T-helper 2 cell treated with Interferon-gamma antibody and Interleukin-4, amounts not matched to agents 5 μg/mL and 100 μg/mL, for 36 hours (primary cell): ENCODE measurements at regions not wholly inside any gene's neighbourhood (a gene's known extent, or its start where the extent isn't known, plus 50 kb on each side); places are given as distances from the start of the nearest gene placed in this dataset.

Source experiments
- DNase-seq: peaks from one replicate; pipeline ENCODE4 v3.0.0; 2021; ENCODE audit warnings: low spot score
- H3K27ac Mint-ChIP-seq: one replicate; pipeline ENCODE4 v1.8.0; 2021; ENCODE audit warnings: mild to moderate bottlenecking, mixed read lengths
- H3K27me3 Mint-ChIP-seq: one replicate; pipeline ENCODE4 v1.8.0; 2021; ENCODE audit warnings: low read depth, mixed read lengths
- H3K36me3 Mint-ChIP-seq: one replicate; pipeline ENCODE4 v1.8.0; 2021; ENCODE audit warnings: low read depth, mixed read lengths
- H3K4me1 Mint-ChIP-seq: one replicate; pipeline ENCODE4 v1.8.0; 2021; ENCODE audit warnings: low read depth, mixed read lengths
- H3K4me3 Mint-ChIP-seq: one replicate; pipeline ENCODE4 v1.8.0; 2022; ENCODE audit warnings: mild to moderate bottlenecking, moderate library complexity, mixed read lengths
- H3K9me3 Mint-ChIP-seq: one replicate; pipeline ENCODE4 v1.8.0; 2021; ENCODE audit warnings: mixed read lengths

DNA sequence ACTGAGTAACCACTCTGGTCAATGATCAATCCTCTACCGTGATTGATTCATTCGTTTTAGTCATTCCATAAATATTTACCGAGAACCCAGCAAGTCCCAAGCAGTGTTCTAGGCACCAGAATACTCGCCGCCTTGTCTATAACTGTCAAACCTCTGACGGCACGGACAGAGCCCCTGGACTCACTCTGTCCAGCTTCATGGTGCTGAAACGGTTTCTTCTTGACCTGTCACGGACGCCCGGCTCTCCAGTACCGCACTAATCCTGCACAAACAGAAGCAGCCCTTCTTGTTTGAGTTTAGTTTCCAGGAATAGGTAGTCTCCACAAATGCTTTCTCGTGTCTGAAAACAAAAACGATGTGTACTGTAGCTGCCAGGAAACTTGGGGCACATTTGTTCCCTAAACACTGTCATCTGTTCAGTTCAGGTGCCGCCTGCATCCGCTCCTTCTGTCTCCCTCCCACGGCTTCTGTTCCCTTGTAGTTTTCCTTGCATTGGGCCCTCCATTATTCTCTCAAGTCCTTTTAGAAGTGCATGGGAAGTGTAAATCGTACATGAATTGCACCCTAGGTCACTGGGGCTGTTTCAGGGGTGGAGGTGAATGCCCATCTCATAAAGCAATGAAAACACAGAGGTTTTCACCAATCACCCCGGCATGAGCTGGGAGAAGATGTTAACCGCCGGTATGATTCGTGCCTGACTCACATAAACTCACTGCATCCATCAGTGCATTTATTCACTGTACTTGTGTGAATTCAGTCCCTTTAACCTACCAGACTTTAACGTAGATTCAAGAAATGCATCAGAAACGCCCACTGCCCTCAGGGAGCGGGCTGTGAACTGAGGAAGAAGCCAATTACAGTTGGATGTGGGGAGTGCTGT lies 209.3 kb upstream of the CDH4 start:
- peaks cover 5% of the 10 kb centered on the region for H3K9me3 Mint-ChIP-seq
- no peaks in the 10 kb centered on the region for H3K36me3 Mint-ChIP-seq
- H3K27ac Mint-ChIP-seq: no peak overlapping the region
- H3K4me3 Mint-ChIP-seq: no peak overlapping the region
- H3K27me3 Mint-ChIP-seq: no peaks in the 10 kb centered on the region
- DNase-seq: no peak
- no peaks in the 10 kb centered on the region for H3K4me1 Mint-ChIP-seq

GRCh38 chr20:61043681-61044080 lies 208.4 kb upstream of the CDH4 start:
- no peaks in the 10 kb centered on the region for H3K36me3 Mint-ChIP-seq
- DNase-seq: no peak
- no peaks in the 10 kb centered on the region for H3K4me1 Mint-ChIP-seq
- H3K4me3 Mint-ChIP-seq: no peak overlapping the region
- H3K27ac Mint-ChIP-seq: no peak overlapping the region
- H3K9me3 Mint-ChIP-seq: peaks cover 5% of the 10 kb centered on the region
- no peaks in the 10 kb centered on the region for H3K27me3 Mint-ChIP-seq

DNA sequence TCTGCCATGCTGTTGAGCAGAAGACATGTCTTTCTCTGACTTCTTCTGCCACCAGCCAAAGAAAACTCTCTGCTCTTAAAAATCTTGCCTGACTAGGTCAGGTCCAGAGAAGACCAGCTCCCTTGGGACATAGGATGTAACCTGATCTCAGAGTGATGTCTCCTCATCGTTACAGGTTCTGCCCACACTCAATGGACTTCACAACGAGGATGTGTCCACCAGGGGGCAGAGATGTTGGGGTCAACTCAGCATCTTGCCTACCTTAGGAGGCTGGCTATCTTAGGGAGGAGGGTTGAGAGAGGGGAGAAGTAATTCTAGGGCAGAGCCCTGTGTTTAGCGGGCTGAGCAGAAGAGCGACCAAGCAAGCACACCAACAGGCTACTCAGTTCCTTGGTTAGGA lies 207.6 kb upstream of the CDH4 start:
- H3K27me3 Mint-ChIP-seq: no peaks in the 10 kb centered on the region
- H3K27ac Mint-ChIP-seq: no peak overlapping the region
- H3K9me3 Mint-ChIP-seq: peaks cover 5% of the 10 kb centered on the region
- H3K4me3 Mint-ChIP-seq: no peak overlapping the region
- no peaks in the 10 kb centered on the region for H3K36me3 Mint-ChIP-seq
- no peak for DNase-seq
- no peaks in the 10 kb centered on the region for H3K4me1 Mint-ChIP-seq

GRCh38 chr20:61045091-61045490 lies 207.0 kb upstream of the CDH4 start:
- H3K27ac Mint-ChIP-seq: no peak overlapping the region
- H3K9me3 Mint-ChIP-seq: peaks cover 5% of the 10 kb centered on the region
- no peak for DNase-seq
- no peaks in the 10 kb centered on the region for H3K27me3 Mint-ChIP-seq
- no peaks in the 10 kb centered on the region for H3K4me1 Mint-ChIP-seq
- H3K36me3 Mint-ChIP-seq: no peaks in the 10 kb centered on the region
- H3K4me3 Mint-ChIP-seq: no peak overlapping the region

DNA sequence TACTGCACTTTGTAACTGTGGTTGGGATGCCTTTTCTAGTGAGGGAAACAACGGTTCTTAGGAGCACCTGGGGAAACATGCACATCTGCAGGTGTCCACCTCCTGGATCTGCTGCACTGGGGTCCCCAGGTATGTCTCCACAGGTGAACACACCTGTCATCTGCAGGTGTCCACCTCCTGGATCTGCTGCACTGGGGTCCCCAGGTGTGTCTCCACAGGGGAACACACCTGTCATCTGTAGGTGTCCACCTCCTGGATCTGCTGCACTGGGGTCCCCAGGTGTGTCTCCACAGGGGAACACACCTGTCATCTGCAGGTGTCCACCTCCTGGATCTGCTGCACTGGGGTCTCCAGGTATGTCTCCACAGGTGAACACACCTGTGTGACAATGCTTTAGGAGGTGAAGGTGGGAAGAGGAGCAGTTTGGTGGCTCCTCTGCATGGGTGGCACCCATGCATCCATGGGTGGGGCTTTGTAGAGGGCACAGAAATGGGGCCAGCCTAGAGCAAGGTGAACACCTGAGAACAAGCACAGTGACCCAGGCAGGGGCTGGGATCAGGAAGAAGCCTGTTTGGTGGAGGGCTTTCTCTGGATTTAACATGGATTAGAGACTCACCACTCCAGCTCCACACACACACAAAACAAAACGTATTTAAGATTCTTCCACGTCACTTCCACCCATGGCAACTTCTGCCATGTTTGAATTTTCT lies 206.0 kb upstream of the CDH4 start:
- peaks cover 5% of the 10 kb centered on the region for H3K9me3 Mint-ChIP-seq
- H3K36me3 Mint-ChIP-seq: no peaks in the 10 kb centered on the region
- no peak overlapping the region for H3K4me3 Mint-ChIP-seq
- no peak overlapping the region for H3K27ac Mint-ChIP-seq
- DNase-seq: no peak
- H3K27me3 Mint-ChIP-seq: no peaks in the 10 kb centered on the region
- H3K4me1 Mint-ChIP-seq: no peaks in the 10 kb centered on the region

DNA sequence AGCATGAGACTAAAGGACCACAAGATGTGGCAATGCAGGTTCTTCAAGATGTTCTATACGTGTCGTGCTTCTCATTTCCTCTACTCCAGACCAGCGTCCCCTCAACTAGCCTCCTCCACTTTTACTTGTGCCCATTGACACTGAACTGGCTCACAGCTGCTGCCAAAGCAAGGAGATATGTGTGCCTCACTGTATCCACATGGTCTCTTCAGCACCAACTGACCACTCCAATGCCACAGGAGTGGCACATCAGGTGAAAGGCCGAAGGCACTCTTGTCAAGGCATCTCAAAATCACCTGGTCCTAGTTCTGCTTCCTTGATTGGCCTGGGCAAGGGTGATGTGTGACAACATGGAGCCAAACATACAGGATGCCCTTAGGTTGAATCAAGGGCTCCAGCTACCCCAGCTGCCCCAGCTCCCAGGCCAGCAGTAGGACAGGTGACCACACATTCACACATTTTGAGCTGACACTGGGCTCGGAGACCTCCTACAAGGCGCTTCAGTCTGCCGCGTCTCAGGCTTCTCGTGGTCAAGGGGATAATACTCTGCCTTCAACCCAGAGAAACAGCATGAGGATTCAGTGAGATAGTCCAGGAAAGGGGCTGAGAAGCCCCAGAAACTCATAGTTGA lies 205.2 kb upstream of the CDH4 start:
- no peaks in the 10 kb centered on the region for H3K27me3 Mint-ChIP-seq
- DNase-seq: no peak
- no peaks in the 10 kb centered on the region for H3K36me3 Mint-ChIP-seq
- no peak overlapping the region for H3K27ac Mint-ChIP-seq
- H3K9me3 Mint-ChIP-seq: peaks cover 5% of the 10 kb centered on the region
- H3K4me1 Mint-ChIP-seq: no peaks in the 10 kb centered on the region
- no peak overlapping the region for H3K4me3 Mint-ChIP-seq

DNA sequence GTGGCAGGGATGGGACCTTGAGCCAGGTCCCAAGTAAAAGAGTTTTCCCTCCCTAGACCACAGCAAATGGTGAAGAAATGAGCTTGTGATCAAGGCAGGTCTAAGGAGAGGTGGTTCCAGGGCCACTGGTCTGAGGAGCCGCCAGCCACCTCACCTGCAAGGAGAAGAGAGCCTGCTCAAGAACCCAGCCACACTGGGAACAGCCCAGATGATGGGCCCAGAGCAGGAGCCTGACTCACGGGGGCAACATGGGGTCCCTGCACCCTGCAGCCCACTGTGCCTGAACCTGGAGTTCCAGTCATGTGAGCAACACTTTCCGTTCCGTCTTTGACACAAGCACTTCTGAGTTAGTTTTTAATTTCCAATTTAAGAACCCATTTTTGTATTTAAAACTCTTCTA lies 204.5 kb upstream of the CDH4 start:
- Mint-ChIP-seq H3K36me3 (no peaks in the 10 kb centered on the region), H3K9me3 (peaks cover 5% of the 10 kb centered on the region), H3K27me3 (no peaks in the 10 kb centered on the region), H3K27ac (no peak overlapping the region), H3K4me1 (no peaks in the 10 kb centered on the region), H3K4me3 (no peak overlapping the region)
- no peak for DNase-seq

GRCh38 chr20:61048302-61048701 lies 203.8 kb upstream of the CDH4 start:
- Mint-ChIP-seq H3K36me3 (no peaks in the 10 kb centered on the region), H3K27ac (no peak overlapping the region), H3K27me3 (no peaks in the 10 kb centered on the region), H3K4me3 (no peak overlapping the region), H3K4me1 (no peaks in the 10 kb centered on the region), H3K9me3 (peaks cover 5% of the 10 kb centered on the region)
- DNase-seq: no peak

- H3K4me3 Mint-ChIP-seq: no peak overlapping the region
- DNase-seq: no peak
- H3K9me3 Mint-ChIP-seq: peaks cover 5% of the 10 kb centered on the region
- no peaks in the 10 kb centered on the region for H3K27me3 Mint-ChIP-seq
- H3K36me3 Mint-ChIP-seq: no peaks in the 10 kb centered on the region
- no peak overlapping the region for H3K27ac Mint-ChIP-seq
- H3K4me1 Mint-ChIP-seq: no peaks in the 10 kb centered on the region
These were observed 202.4 kb upstream of the CDH4 start for GRCh38 chr20:61049684-61050083.

GRCh38 chr20:61050336-61050890 lies 201.6 kb upstream of the CDH4 start:
- peaks cover 5% of the 10 kb centered on the region for H3K9me3 Mint-ChIP-seq
- DNase-seq: no peak
- no peaks in the 10 kb centered on the region for H3K4me1 Mint-ChIP-seq
- H3K4me3 Mint-ChIP-seq: no peak overlapping the region
- H3K27ac Mint-ChIP-seq: no peak overlapping the region
- no peaks in the 10 kb centered on the region for H3K27me3 Mint-ChIP-seq
- no peaks in the 10 kb centered on the region for H3K36me3 Mint-ChIP-seq

- Mint-ChIP-seq H3K4me1 (no peaks in the 10 kb centered on the region), H3K9me3 (no peaks in the 10 kb centered on the region), H3K27ac (no peak overlapping the region), H3K27me3 (no peaks in the 10 kb centered on the region), H3K36me3 (no peaks in the 10 kb centered on the region), H3K4me3 (no peak overlapping the region)
- DNase-seq: no peak
These were observed 199.8 kb upstream of the CDH4 start for GRCh38 chr20:61052195-61052750.

DNA sequence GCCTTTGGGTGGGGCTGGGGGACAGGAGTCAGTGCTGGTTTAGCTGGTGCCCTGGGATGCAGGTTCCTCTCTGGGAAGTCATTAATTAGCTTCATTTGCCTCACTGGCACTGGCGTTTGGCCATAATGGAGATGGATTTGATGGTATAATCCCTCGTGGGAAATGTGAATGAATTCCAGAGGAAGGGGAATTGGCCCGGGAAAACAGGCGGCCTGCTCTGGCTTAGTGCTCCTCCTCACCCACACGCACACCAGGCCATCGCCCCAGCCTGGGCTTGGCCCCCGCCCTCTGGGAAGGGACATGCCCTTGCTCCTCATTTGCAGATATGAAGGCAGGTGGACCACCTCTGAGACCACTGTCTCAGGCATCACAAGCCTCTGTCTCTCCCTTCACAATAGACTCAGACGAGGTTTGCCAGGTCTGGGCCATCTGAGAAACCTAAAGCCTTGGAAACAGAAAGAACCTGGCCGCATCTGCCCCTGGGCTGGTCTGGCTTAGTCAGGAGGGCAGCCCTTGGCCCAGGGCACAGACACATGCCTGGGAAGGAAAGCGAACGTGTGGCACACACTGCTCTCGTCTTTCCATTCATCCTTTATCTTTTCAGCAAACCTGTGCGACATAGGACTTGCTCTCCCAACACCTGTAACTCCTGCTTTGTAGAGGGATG lies 199.2 kb upstream of the CDH4 start:
- no peaks in the 10 kb centered on the region for H3K36me3 Mint-ChIP-seq
- H3K9me3 Mint-ChIP-seq: no peaks in the 10 kb centered on the region
- no peak overlapping the region for H3K4me3 Mint-ChIP-seq
- no peak for DNase-seq
- H3K27ac Mint-ChIP-seq: no peak overlapping the region
- H3K27me3 Mint-ChIP-seq: no peaks in the 10 kb centered on the region
- H3K4me1 Mint-ChIP-seq: no peaks in the 10 kb centered on the region

DNA sequence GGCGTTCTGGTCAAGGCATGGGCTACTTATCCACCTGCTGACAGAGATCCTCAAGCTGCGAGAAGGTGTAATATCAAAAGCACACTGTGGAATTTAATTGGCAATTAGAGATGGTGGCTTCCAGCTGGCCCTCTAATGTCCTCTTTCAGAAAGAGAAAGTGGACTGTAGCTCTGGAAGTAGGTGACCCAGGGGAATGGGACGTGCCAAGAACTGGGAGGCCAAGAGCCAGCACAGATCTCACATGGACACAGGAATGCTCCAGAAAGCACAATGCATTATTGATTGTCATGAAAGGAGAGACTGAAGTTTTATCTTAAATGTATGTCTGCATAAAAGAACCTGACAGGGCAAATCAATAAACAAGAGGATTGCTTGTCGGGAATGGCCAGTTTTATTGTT lies 198.6 kb upstream of the CDH4 start:
- H3K27ac Mint-ChIP-seq: no peak overlapping the region
- no peak for DNase-seq
- H3K27me3 Mint-ChIP-seq: no peaks in the 10 kb centered on the region
- H3K4me3 Mint-ChIP-seq: no peak overlapping the region
- no peaks in the 10 kb centered on the region for H3K9me3 Mint-ChIP-seq
- no peaks in the 10 kb centered on the region for H3K4me1 Mint-ChIP-seq
- H3K36me3 Mint-ChIP-seq: no peaks in the 10 kb centered on the region
